DOHH2 (cell line): ENCODE measurements at regions not wholly inside any gene's neighbourhood (a gene's known extent, or its start where the extent isn't known, plus 50 kb on each side); places are given as distances from the start of the nearest gene placed in this dataset.
A peak's percentile ranks its signal among the peaks of the same experiment; 100 is the strongest.

Experiments
- H3F3A ChIP-seq: fragments of 200-600 bp; sonication (generic), shearing (Covaris generic); 2 replicates; pipeline ENCODE4 v1.6.0; 2016; ENCODE audit warnings: antibody characterized with exemption, mild to moderate bottlenecking; ENCODE audit not compliant: control insufficient read depth, insufficient read depth
- H3K27ac ChIP-seq: fragments of 200-600 bp; sonication (generic); 2 replicates; pipeline ENCODE4 v1.5.1; 2014; ENCODE audit warnings: low read depth, mild to moderate bottlenecking, low read length, moderate library complexity
- H3K27me3 ChIP-seq: fragments of 200-600 bp; sonication (generic); 2 replicates; pipeline ENCODE4 v1.6.1; 2014; ENCODE audit warnings: mild to moderate bottlenecking, low read length, mixed read lengths; ENCODE audit not compliant: control insufficient read depth
- H3K36me3 ChIP-seq: fragments of 200-600 bp; sonication (generic); 2 replicates; pipeline ENCODE4 v1.6.1; 2014; ENCODE audit warnings: mild to moderate bottlenecking, low read length, moderate library complexity, mixed read lengths; ENCODE audit not compliant: control insufficient read depth
- H3K4me1 ChIP-seq: fragments of 200-600 bp; sonication (generic); 2 replicates; pipeline ENCODE4 v1.6.1; 2014; ENCODE audit warnings: mild to moderate bottlenecking, low read length, mixed read lengths; ENCODE audit not compliant: control insufficient read depth
- H3K4me2 ChIP-seq: fragments of 200-600 bp; sonication (generic); 2 replicates; pipeline ENCODE4 v1.6.0; 2014; ENCODE audit warnings: mild to moderate bottlenecking, low read length, moderate library complexity
- H3K4me3 ChIP-seq: fragments of 200-600 bp; sonication (generic); 2 replicates; pipeline ENCODE4 v1.5.1; 2014; ENCODE audit warnings: mild to moderate bottlenecking, low read length, mixed read lengths
- H3K79me2 ChIP-seq: fragments of 200-600 bp; sonication (generic); 2 replicates; pipeline ENCODE4 v1.6.1; 2014; ENCODE audit warnings: mild to moderate bottlenecking, low read length, mixed read lengths; ENCODE audit not compliant: control insufficient read depth
- H3K9me2 ChIP-seq: fragments of 200-600 bp; sonication (generic); replicated peaks from 2 replicates; pipeline ENCODE4 v1.6.1; 2014; ENCODE audit warnings: mild to moderate bottlenecking, low read length, mixed read lengths; ENCODE audit not compliant: control insufficient read depth
- H3K9me3 ChIP-seq: fragments of 200-600 bp; sonication (generic); 2 replicates; pipeline ENCODE4 v1.6.1; 2014; ENCODE audit warnings: antibody characterized with exemption, low read length, mixed read lengths; ENCODE audit not compliant: control insufficient read depth, insufficient read depth
- H4K20me1 ChIP-seq: fragments of 200-600 bp; sonication (generic); 2 replicates; pipeline ENCODE4 v1.6.0; 2014; ENCODE audit warnings: low read depth, mild to moderate bottlenecking, antibody characterized with exemption, low read length, moderate library complexity; ENCODE audit not compliant: control insufficient read depth, insufficient read depth
- CTCF ChIP-seq: fragments of 200-600 bp; sonication (generic); IDR thresholded peaks from one replicate; pipeline ENCODE4 v1.5.1; 2014; ENCODE audit warnings: antibody characterized with exemption, mild to moderate bottlenecking, low read depth, low read length; ENCODE audit not compliant: poor library complexity, severe bottlenecking
- EZH2phosphoT487 ChIP-seq: fragments of 200-600 bp; sonication (generic); IDR thresholded peaks from 2 replicates; pipeline ENCODE4 v1.6.1; 2017; ENCODE audit warnings: borderline replicate concordance, mild to moderate bottlenecking, antibody characterized with exemption, low read length, moderate library complexity, mixed read lengths

GRCh38 chr6:94639564-94639963 lies 937.8 kb upstream of the MANEA start:
- Histone ChIP-seq H3K4me3 (no peak overlapping the region), H4K20me1 (no peaks in the 10 kb centered on the region), H3K79me2 (no peaks in the 10 kb centered on the region), H3K9me2 (no peaks in the 10 kb centered on the region), H3K27me3 (no peaks in the 10 kb centered on the region), H3K36me3 (no peaks in the 10 kb centered on the region), H3K27ac (no peak overlapping the region), H3K4me1 (no peaks in the 10 kb centered on the region), H3F3A (no peaks in the 10 kb centered on the region), H3K4me2 (no peak overlapping the region), H3K9me3 (no peaks in the 10 kb centered on the region)
- TF ChIP-seq EZH2phosphoT487 (no peak), CTCF (no peak)

GRCh38 chr6:94636780-94637385 lies 940.5 kb upstream of the MANEA start:
- Histone ChIP-seq H3K79me2 (no peaks in the 10 kb centered on the region), H3K4me3 (no peak overlapping the region), H3F3A (no peaks in the 10 kb centered on the region), H3K4me1 (no peaks in the 10 kb centered on the region), H4K20me1 (no peaks in the 10 kb centered on the region), H3K36me3 (no peaks in the 10 kb centered on the region), H3K4me2 (no peak overlapping the region), H3K27me3 (no peaks in the 10 kb centered on the region), H3K27ac (no peak overlapping the region), H3K9me3 (no peaks in the 10 kb centered on the region), H3K9me2 (no peaks in the 10 kb centered on the region)
- TF ChIP-seq CTCF = peak; percentile 9
- no peak for TF ChIP-seq EZH2phosphoT487

GRCh38 chr6:94623586-94623985 lies 953.7 kb upstream of the MANEA start:
- H3K79me2 ChIP-seq = no peaks in the 10 kb centered on the region
- H3K4me2 ChIP-seq = no peak overlapping the region
- no peaks in the 10 kb centered on the region for H3K9me2 ChIP-seq
- H3F3A ChIP-seq = no peaks in the 10 kb centered on the region
- TF ChIP-seq EZH2phosphoT487 (no peak), CTCF (no peak)
- H3K27me3 ChIP-seq = no peaks in the 10 kb centered on the region
- no peak overlapping the region for H3K27ac ChIP-seq
- no peaks in the 10 kb centered on the region for H3K36me3 ChIP-seq
- H3K9me3 ChIP-seq = no peaks in the 10 kb centered on the region
- no peaks in the 10 kb centered on the region for H4K20me1 ChIP-seq
- H3K4me3 ChIP-seq = no peak overlapping the region
- no peaks in the 10 kb centered on the region for H3K4me1 ChIP-seq
